GM19463 (cell line): ENCODE measurements at regions not wholly inside any gene's neighbourhood (a gene's known extent, or its start where the extent isn't known, plus 50 kb on each side); places are given as distances from the start of the nearest gene placed in this dataset.
A peak's percentile ranks its signal among the peaks of the same experiment; 100 is the strongest.

ENCODE experiments used
- ATAC-seq: cut with Tn5 transposase; IDR thresholded peaks from one replicate; pipeline ENCODE4 v1.9.1; 2021; ENCODE audit warnings: mild to moderate bottlenecking, moderate library complexity; ENCODE audit not compliant: unreplicated experiment

GRCh38 chr17:72486806-72487205 lies 366.0 kb downstream of the SOX9 start:
- no peak for ATAC-seq

- ATAC-seq, result no peak
Measured at GRCh38 chr17:72487731-72488494, 367.1 kb downstream of the SOX9 start.

DNA sequence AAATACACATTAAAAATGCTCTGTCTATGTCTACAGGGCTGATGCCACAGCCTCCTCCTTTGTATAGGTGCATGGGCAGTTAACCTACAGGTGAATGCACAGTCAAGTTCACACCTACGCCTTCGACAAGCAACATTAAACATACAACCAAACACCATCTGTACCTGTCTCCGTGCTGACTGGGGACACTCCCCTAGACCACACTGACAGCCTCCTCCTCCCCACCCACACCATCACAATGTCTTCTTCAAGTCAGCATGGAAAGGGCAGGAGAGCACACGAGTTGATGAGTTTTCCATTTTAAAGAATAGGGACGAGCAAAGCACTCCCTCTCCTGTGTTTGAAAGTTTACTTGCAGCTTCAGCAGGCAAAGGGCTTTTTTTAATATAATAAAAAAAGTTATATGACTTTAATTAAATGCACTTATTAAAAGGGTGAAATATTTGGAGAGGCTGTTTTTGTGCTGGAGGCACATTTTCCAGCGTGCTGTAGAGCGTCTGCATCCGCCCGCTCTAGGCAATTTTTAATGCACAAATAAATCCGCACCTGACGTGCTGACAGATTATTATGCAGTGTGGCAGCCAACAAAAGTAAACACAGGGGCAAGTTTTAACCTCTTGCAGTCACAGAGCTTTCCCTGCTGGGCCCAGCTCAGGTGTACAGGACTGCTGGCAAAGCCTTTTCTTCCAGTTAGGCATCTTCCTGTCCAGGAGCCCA lies 367.9 kb downstream of the SOX9 start:
- no peak for ATAC-seq

- ATAC-seq, result no peak
Measured at GRCh38 chr17:72489272-72489641, 368.4 kb downstream of the SOX9 start.

DNA sequence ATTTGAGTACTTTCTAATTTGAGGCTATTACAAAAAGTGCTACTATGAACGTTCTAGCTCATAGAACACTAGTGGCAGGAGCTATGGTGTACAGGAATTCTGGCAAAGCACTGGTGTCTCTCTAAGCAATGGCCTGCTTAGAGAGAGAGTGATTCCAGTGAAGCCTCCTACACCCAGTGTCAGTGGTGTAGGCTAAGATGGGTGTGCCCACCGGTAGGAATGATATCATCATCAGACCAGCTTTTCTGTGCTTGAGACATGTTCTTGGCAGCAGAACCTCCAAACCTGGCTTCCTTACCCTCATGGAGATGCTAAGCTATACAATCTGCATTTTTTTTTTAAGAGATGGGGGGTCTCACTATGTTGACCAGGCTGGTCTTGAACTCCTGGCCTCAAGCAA lies 370.3 kb downstream of the SOX9 start:
- ATAC-seq, result no peak

DNA sequence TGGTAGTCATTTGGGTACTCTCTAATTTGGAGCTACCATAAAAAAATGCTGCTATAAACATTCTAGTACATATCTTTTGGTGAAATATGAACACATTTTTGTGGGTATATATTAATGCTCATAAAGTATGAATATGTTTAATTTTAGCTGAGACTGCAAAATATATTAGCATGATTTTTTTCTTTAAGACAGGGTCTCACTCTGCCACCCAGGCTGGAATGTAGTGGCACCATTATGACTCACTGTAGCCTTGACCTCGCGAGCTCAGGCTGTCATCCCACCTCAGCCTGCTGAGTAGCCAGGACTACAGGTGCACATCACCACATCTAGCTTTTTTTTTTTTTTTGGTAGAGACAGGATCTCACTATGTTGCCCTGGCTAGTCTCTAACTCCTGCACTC lies 371.7 kb downstream of the SOX9 start:
- no peak for ATAC-seq

DNA sequence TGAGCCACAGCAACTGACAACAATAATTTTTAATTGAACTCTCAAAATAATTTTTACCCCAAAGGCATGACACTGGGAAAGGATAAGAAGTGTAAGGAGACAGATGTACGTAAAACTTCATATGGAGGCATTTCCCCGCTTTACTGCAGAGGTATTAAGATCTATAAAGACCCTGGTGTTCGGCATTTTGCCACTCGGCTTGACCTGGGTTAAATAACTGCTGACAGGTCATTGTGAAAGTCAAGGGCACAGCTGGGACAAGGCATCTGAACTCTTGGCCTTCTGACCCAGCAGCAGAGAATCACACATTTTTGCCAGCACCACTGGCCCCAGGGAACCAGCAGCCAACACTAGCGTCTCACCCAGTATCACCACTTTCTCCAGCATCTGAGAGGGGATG lies 372.1 kb downstream of the SOX9 start:
- ATAC-seq, result no peak

DNA sequence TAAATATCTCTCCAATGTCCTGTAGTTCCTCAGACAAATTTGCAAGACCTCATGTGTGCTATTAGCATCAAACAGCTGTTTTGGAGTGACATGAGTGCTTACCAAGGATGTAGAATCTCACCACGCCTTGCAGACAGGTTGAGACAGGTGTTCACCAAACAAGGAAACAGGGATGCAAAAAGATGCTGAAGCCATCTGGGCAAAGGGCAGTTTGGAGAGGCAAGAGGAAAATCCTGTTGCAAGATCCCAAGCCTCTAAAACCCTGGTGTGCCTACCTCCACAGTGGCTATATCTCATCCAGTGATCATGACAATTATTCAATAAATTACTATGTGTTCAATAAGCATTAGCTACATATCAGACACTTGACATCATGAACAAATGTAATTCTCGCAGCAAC lies 373.7 kb downstream of the SOX9 start:
- no peak for ATAC-seq

- ATAC-seq, result no peak
Measured at GRCh38 chr17:72496461-72496860, 375.6 kb downstream of the SOX9 start.

DNA sequence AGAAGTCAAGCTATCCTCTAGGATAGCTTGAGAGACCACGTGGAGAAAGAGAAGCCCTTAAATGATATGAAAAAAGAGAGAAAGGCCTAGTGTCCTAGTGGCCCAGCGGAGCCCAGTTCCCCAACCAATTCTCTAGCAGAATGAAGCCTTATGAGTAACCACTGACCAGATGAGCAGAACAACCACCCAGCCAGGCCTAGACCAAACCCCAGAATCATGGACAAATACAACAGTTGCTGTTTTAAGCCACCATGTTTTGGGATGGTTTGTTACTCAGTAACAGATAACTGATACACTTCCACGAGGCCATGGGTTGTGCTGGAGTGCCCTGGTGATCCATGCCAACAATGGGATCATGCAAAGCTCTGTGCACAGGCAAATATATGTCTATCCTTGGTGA lies 377.1 kb downstream of the SOX9 start:
- no peak for ATAC-seq

DNA sequence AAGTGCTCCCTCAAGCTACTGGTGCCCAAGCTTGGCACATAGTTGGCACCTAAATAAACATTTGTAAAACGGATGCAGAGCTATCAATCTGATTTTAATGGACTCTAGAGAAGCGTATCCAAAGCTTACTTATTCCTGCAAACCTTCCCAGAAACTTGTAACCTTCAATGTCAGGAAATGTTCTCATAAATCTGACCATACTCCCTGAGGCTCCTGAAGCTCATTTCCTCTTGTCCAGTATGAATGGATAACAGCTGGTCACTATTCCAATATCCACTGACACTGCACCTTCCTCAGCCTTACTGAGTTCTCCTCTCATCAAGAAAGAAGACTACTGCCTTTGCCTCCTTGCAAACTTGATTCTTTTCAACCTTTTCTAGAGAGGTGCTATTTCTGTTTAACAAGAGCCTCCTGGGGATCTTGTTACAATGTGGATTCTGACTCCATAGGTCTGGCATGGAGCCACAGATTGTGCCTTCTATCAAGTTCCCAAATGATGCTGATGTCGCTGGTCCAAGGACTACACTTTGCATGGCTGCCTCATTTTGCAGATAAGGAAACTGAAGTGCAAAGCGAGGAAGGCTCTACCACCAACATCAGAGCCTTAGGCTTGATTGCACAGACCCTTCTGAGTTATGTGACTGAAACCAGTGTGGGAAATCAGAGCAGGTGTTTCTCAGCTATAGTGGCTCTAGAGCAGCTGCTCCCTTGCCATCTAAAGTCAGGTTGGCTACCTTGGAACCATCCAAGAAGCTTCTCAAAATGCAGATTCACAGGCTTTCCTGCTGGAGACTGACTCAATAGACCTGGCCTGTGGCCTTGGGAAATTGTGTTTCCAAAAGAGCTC lies 377.8 kb downstream of the SOX9 start:
- ATAC-seq, result peak; percentile 87

DNA sequence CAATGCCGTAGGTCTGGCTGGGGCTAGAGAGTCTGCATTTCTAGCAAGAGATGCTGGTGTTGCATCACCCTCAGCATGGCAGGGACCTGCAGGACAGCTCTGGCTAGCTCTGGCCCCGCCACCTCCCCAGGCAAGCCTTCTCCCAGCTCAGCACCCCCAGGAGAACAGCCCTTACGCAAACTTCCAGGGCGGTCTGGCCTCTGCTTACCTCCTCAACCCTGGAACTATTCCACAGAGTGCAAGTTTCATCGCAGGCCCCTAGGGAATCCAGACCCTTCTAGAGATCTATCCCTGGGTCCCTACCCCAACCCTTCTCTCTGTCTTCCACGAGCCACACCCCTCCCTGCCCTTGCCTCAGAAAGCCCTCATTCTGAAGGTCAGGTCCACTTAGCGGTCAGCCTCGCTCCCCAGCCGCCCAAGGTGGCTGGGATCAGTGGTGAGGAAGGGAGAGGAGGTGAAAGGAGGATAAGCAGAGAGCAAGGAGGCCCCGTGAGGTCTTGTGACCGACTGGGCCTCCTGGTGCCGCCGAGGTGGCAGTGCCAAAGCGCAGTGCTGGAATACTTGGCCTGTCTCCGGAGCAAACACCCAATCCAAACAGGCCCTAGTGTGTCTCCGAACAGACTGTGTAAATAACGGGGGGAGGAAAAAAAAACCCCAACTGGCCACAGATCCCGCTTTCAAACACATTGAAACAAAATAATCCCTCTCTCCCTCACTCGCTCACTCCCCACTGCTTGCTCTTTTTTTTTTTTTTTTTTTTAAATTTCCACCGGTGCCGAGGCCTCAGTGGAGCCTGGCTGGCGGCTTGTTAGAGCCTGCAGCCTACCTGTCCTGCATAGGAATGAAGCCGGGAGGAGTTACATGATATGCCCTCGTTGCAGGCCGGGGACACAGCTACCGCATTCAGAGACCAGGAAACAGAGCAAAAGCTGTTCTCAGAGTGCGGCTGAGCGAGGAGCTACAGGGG lies 380.9 kb downstream of the SOX9 start:
- ATAC-seq, result no peak

DNA sequence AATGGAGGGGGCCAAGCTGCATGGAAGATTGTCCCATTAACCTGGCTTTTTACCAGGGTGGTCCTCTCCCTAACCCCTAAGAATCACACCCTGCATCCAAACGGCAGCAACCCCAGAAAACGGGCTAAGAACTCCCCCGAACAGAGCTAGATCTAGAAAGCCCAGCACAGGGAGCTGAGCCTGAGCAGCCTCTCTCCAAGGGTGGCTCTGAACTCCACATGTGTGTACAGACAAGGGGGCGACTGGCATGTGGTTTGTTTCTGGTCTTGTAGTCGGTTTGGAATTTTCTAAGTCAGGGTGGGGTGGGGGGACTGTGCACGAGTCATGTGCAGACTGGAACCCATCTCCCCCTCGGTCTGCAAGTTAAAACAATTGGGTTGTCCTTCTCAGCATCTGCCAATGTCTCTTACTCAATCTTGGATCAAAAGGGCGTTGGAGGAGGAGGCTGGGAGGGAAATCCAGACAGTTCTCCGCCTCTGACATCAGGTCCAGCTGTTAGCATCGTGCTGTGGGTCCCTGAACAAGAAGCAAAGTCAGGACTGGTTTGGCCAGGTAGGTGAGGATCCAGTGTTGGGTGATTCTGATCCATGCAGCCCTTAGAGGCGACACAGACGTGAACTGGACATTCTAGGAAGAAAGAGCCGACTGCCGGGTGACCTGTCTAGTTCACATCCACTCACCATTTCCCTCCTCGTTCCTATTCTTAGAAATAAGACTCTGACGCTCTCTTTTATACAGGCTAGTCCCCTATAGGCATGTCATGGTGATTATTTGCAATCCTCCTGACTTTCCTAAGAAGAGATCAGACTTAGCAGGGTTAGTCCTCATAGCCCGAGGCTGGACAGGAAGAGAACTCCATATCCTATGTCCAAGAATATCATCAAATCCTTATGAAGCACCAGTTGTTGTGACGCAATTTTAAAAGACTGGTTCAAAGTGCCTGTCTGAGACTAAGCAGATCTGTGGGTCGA lies 381.8 kb downstream of the SOX9 start:
- ATAC-seq, result no peak

DNA sequence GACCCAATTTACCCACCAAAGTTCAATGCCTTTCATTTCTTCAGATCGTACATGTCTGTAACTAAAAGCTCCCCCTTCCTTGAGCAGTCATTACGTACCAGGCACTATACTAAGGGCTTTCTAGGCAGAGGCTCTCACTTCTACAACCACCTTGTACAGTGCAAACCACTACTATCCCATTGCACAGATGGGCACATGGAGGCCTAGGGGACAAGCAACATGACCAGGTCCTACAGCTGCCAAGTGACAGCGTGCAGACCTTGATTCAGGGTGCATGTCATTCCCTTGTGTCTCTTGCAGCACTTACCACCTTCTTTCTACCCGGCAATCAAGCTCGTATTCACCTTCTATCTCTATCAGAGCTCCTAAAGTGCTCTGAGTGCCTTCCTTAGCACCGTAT lies 382.7 kb downstream of the SOX9 start:
- ATAC-seq, result no peak

DNA sequence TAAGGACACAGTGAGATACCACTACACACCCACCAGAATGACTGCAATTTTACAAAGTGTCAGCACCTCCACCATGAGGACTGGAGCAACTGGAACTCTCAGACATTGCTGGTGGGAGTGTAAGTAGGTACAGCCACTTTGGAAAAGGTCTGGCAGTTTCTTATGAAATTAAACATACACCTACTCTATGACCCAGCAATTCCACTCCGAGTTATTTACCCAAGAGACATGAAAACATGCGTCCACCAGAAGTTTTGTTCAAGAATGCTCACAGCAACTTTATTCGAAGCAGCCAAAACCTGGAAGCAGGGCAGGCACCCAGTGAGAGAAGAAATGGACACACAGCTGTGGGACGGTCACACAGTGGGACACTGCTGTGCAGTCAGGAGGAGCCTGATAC lies 384.0 kb downstream of the SOX9 start:
- ATAC-seq, result no peak

DNA sequence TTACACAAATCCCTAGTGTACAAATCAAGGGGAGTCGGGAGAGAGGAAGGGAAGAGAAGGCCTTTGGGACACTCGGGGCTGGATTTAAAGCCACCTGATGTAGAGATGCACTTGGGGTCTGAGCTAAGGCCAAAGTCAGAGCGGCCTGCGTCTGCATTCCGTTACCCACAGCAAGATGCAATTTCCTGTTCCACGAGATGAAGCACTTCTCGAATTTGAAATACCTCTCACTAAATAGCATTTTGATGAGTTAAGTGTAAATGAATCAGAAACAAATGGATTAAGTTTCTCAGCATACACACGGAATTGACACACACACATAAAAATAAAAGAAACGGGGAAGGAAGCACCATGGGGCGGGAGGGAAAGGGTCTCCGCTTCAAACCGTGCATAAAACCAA lies 386.0 kb downstream of the SOX9 start:
- no peak for ATAC-seq

GRCh38 chr17:72507370-72507769 lies 386.6 kb downstream of the SOX9 start:
- ATAC-seq, result no peak

GRCh38 chr17:72510351-72511016 lies 389.7 kb downstream of the SOX9 start:
- ATAC-seq, result peak; percentile 81

GRCh38 chr17:72511242-72511641 lies 390.4 kb downstream of the SOX9 start:
- no peak for ATAC-seq
